LNCaP clone FGC (cell line): ENCODE measurements at regions not wholly inside any gene's neighbourhood (a gene's known extent, or its start where the extent isn't known, plus 50 kb on each side); places are given as distances from the start of the nearest gene placed in this dataset.

Source experiments
- DNase-seq: peaks from one replicate; pipeline ENCODE4 v3.0.0-alpha.2; 2011; ENCODE audit warnings: low read depth
- H3K4me3 ChIP-seq: 2 replicates; pipeline ENCODE4 v1.5.1; 2011; ENCODE audit warnings: mild to moderate bottlenecking, low read depth, low read length, control low read depth
- TF ChIP-seq, protein P1 (sequence below): IDR thresholded peaks from 2 replicates; pipeline ENCODE4 v1.5.1; 2012; ENCODE audit warnings: mild to moderate bottlenecking; ENCODE audit not compliant: control insufficient read depth, insufficient read depth; ENCODE audit errors: extremely low read depth

GRCh38 chr2:150860301-150860700 is 372.8 kb upstream of the RND3 start:
- TF ChIP-seq, protein P1, sequence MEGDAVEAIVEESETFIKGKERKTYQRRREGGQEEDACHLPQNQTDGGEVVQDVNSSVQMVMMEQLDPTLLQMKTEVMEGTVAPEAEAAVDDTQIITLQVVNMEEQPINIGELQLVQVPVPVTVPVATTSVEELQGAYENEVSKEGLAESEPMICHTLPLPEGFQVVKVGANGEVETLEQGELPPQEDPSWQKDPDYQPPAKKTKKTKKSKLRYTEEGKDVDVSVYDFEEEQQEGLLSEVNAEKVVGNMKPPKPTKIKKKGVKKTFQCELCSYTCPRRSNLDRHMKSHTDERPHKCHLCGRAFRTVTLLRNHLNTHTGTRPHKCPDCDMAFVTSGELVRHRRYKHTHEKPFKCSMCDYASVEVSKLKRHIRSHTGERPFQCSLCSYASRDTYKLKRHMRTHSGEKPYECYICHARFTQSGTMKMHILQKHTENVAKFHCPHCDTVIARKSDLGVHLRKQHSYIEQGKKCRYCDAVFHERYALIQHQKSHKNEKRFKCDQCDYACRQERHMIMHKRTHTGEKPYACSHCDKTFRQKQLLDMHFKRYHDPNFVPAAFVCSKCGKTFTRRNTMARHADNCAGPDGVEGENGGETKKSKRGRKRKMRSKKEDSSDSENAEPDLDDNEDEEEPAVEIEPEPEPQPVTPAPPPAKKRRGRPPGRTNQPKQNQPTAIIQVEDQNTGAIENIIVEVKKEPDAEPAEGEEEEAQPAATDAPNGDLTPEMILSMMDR, result no peak
- H3K4me3 ChIP-seq, result no peak overlapping the region
- DNase-seq, result peak; percentile 89

DNA sequence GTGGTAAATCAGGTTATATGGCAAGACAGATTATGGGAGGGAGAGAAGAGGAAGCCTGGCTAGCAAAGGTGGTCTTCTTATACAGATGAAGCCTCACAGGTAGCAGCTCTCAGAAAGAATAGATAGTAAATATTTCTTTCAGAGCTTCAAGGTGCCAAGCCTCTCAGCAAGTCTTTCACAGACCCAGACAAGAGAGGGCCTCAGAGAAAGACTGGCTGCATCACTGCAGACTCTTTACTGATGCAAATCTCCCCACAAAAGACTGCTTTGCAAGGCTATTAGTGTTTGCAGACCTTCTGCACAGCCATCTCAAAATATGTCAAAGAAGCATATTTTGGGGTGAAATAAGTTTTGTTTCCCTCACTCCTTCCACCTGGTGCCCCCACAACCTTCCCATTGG is 372.4 kb upstream of the RND3 start:
- TF ChIP-seq, protein P1, result no peak
- DNase-seq, result no peak
- no peak overlapping the region for H3K4me3 ChIP-seq

GRCh38 chr2:150859162-150859561 is 371.7 kb upstream of the RND3 start:
- no peak overlapping the region for H3K4me3 ChIP-seq
- TF ChIP-seq, protein P1, result no peak
- no peak for DNase-seq

DNA sequence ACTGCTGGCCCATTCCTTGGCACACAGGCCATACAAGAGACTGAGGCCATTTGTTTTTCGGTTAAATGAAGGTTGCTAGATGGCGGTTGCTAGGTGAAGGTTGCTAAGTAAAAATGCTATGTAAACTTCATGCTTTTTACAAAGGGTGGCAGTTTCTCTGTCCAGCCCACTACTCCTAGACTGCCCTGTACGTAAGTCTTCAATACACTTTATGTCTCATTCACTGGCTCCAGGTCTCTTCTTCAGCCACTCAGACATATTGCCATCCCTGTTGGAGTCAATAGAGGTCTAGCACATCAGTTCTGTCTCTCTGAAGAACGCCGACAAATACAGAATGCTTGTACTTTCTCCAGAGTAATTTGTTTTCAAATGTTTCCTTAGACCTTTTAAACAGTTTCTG is 370.9 kb upstream of the RND3 start:
- H3K4me3 ChIP-seq, result no peak overlapping the region
- TF ChIP-seq, protein P1, result no peak
- DNase-seq, result no peak

- no peak overlapping the region for H3K4me3 ChIP-seq
- TF ChIP-seq, protein P1, result no peak
- DNase-seq, result no peak
Observed at GRCh38 chr2:150856596-150857281, 369.3 kb upstream of the RND3 start.

GRCh38 chr2:150853263-150853662 is 365.8 kb upstream of the RND3 start:
- no peak overlapping the region for H3K4me3 ChIP-seq
- TF ChIP-seq, protein P1, result no peak
- DNase-seq, result no peak

GRCh38 chr2:150850641-150851040 is 363.2 kb upstream of the RND3 start:
- no peak overlapping the region for H3K4me3 ChIP-seq
- DNase-seq, result no peak
- TF ChIP-seq, protein P1, result no peak
